Esophagus squamous epithelium (tissue), 4 donors: ENCODE measurements at regions not wholly inside any gene's neighbourhood (a gene's known extent, or its start where the extent isn't known, plus 50 kb on each side); places are given as distances from the start of the nearest gene placed in this dataset.

Experiments
- CTCF ChIP-seq, 6 experiments: fragments of 450-650 bp in 4 of 6; fragments of 200-600 bp in 2 of 6; sonication (generic) in 2 of 6; IDR thresholded peaks; one replicate each; pipeline ENCODE4 v1.5.1; 2016 to 2019; ENCODE audit warnings: antibody characterized with exemption in 6 of 6, mild to moderate bottlenecking in 4 of 6, moderate library complexity in 4 of 6
- POLR2A ChIP-seq, 4 donors: fragments of 450-650 bp; IDR thresholded peaks; one replicate each; pipeline ENCODE4 v1.6.1; 2017; ENCODE audit warnings: antibody characterized with exemption in 4 of 4, mild to moderate bottlenecking in 4 of 4, moderate library complexity in 3 of 4

GRCh38 chr5:2138896-2139295 is 256.2 kb upstream of the IRX4 start:
- TF ChIP-seq CTCF (IDR thresholded peaks at IDR 0.05) (no peak), POLR2A (IDR thresholded peaks at IDR 0.05) (no peak)
